ENCODE measurements at regions not wholly inside any gene's neighbourhood (a gene's known extent, or its start where the extent isn't known, plus 50 kb on each side); places are given as distances from the start of the nearest gene placed in this dataset.
"Not testable (repeated sequence)": the region's sequence is repeated elsewhere in the genome, so short reads cannot be mapped to it uniquely, and the experiment has no call there.

GRCh38 chr10:38448614-38449355 is 354.6 kb downstream of the ZNF37A start:
- H3K56ac ChIP-seq (replicated peaks; ENCODE audit: insufficient read length, low read depth, low read length); H4K5ac ChIP-seq (ENCODE audit: insufficient read length, low read depth, low read length); H2BK20ac ChIP-seq (ENCODE audit: low read length); H3K23ac ChIP-seq (ENCODE audit: insufficient read length); H2AK5ac ChIP-seq (ENCODE audit: low read depth, low read length); H2AFZ ChIP-seq (ENCODE audit: low read length); H2BK120ac ChIP-seq (replicated peaks; ENCODE audit: low read depth, low read length); H3K4me2 ChIP-seq (ENCODE audit: insufficient read depth in 1 of 2, low read depth in 2 of 2, low read length in 2 of 2); H4K20me1 ChIP-seq (replicated peaks in 1 of 2; ENCODE audit: control insufficient read depth in 1 of 2, insufficient read depth in 2 of 2, low read length in 2 of 2); DNase-seq (ENCODE audit: low read depth in 1 of 2, low spot score in 2 of 2); H2BK5ac ChIP-seq (ENCODE audit: low read depth, low read length); H3K4ac ChIP-seq (replicated peaks; ENCODE audit: insufficient read length, low read depth, low read length); H4K91ac ChIP-seq (replicated peaks; ENCODE audit: insufficient read length, low read length); H3K79me2 ChIP-seq (ENCODE audit: control insufficient read depth in 1 of 2, insufficient read depth in 2 of 2, low read length in 2 of 2); POLR2A ChIA-PET (ENCODE audit: partially characterized antibody); FAIRE-seq; H3K79me1 ChIP-seq (ENCODE audit: low read depth, low read length); H3K36me3 ChIP-seq (ENCODE audit: control insufficient read depth in 2 of 4, insufficient read depth in 4 of 4, low read length in 3 of 4); H3K27ac ChIP-seq (ENCODE audit: low read depth, low read length); H3K18ac ChIP-seq (ENCODE audit: extremely low read depth, low read length); H3K27me3 ChIP-seq (replicated peaks in 1 of 4; ENCODE audit: control insufficient read depth in 3 of 4, extremely low read depth in 1 of 4, insufficient read depth in 3 of 4, low read length in 3 of 4); H4K8ac ChIP-seq (ENCODE audit: extremely low read depth, insufficient read depth, low read length); H2BK12ac ChIP-seq (ENCODE audit: low read depth, low read length); H3K23me2 ChIP-seq (ENCODE audit: low read depth, low read length); H3K9ac ChIP-seq (replicated peaks in 1 of 4; ENCODE audit: extremely low read depth in 1 of 4, low read depth in 3 of 4, low read length in 3 of 4); H3K4me3 ChIP-seq (ENCODE audit: extremely low read depth in 1 of 4, insufficient read depth in 2 of 4, low read depth in 3 of 4, low read length in 4 of 4); CTCF ChIA-PET (ENCODE audit: partially characterized antibody); H2BK15ac ChIP-seq (ENCODE audit: low read length); H3K4me1 ChIP-seq (replicated peaks in 1 of 4; ENCODE audit: control insufficient read depth in 3 of 4, insufficient read depth in 4 of 4, low read length in 3 of 4); H3K14ac ChIP-seq (ENCODE audit: insufficient read length): not testable (repeated sequence)
- 87% methylated on average over 11 of the region's 22 CpGs; no CpG with 5 or more reads in 1 of the 2 experiments for WGBS, 2 experiments (ENCODE audit: extremely low coverage in 1 of 2, insufficient coverage in 1 of 2, insufficient read length in 1 of 2, insufficient replicate concordance in 2 of 2, low coverage in 1 of 2, low lambda C conversion rate in 2 of 2, missing lambda C conversion rate in 1 of 2)
- H3K9me3 ChIP-seq (ENCODE audit: insufficient read depth in 2 of 2, low read depth in 1 of 2, low read length in 1 of 2) = peaks cover 6 to 56% of the 10 kb centered on the region in 2 experiments; a peak in 3 of 4 replicates

- H3K79me1 ChIP-seq (ENCODE audit: low read depth, low read length); FAIRE-seq; H2BK5ac ChIP-seq (ENCODE audit: low read depth, low read length); H3K4ac ChIP-seq (replicated peaks; ENCODE audit: insufficient read length, low read depth, low read length); H3K14ac ChIP-seq (ENCODE audit: insufficient read length); H3K36me3 ChIP-seq (ENCODE audit: control insufficient read depth in 2 of 4, insufficient read depth in 4 of 4, low read length in 3 of 4); H2BK20ac ChIP-seq (ENCODE audit: low read length); H3K23ac ChIP-seq (ENCODE audit: insufficient read length); H4K8ac ChIP-seq (ENCODE audit: extremely low read depth, insufficient read depth, low read length); H4K5ac ChIP-seq (ENCODE audit: insufficient read length, low read depth, low read length); H2AK5ac ChIP-seq (ENCODE audit: low read depth, low read length); H3K56ac ChIP-seq (replicated peaks; ENCODE audit: insufficient read length, low read depth, low read length); H3K4me1 ChIP-seq (replicated peaks in 1 of 4; ENCODE audit: control insufficient read depth in 3 of 4, insufficient read depth in 4 of 4, low read length in 3 of 4); H3K18ac ChIP-seq (ENCODE audit: extremely low read depth, low read length); H3K27me3 ChIP-seq (replicated peaks in 1 of 4; ENCODE audit: control insufficient read depth in 3 of 4, extremely low read depth in 1 of 4, insufficient read depth in 3 of 4, low read length in 3 of 4); H4K20me1 ChIP-seq (replicated peaks in 1 of 2; ENCODE audit: control insufficient read depth in 1 of 2, insufficient read depth in 2 of 2, low read length in 2 of 2); H3K23me2 ChIP-seq (ENCODE audit: low read depth, low read length); H2BK15ac ChIP-seq (ENCODE audit: low read length); H3K79me2 ChIP-seq (ENCODE audit: control insufficient read depth in 1 of 2, insufficient read depth in 2 of 2, low read length in 2 of 2); H2BK120ac ChIP-seq (replicated peaks; ENCODE audit: low read depth, low read length); H3K9ac ChIP-seq (replicated peaks in 1 of 4; ENCODE audit: extremely low read depth in 1 of 4, low read depth in 3 of 4, low read length in 3 of 4); H4K91ac ChIP-seq (replicated peaks; ENCODE audit: insufficient read length, low read length); H3K4me3 ChIP-seq (ENCODE audit: extremely low read depth in 1 of 4, insufficient read depth in 2 of 4, low read depth in 3 of 4, low read length in 4 of 4); H2AFZ ChIP-seq (ENCODE audit: low read length); DNase-seq (ENCODE audit: low read depth in 1 of 2, low spot score in 2 of 2); H3K27ac ChIP-seq (ENCODE audit: low read depth, low read length); H2BK12ac ChIP-seq (ENCODE audit: low read depth, low read length); CTCF ChIA-PET (ENCODE audit: partially characterized antibody); POLR2A ChIA-PET (ENCODE audit: partially characterized antibody); H3K4me2 ChIP-seq (ENCODE audit: insufficient read depth in 1 of 2, low read depth in 2 of 2, low read length in 2 of 2): not testable (repeated sequence)
- H3K9me3 ChIP-seq (ENCODE audit: insufficient read depth in 2 of 2, low read depth in 1 of 2, low read length in 1 of 2) = peaks cover 6 to 62% of the 10 kb centered on the region in 2 experiments; a peak in 3 of 4 replicates
- 98% methylated on average over 9 of the region's 21 CpGs; no CpG with 5 or more reads in 1 of the 2 experiments for WGBS, 2 experiments (ENCODE audit: extremely low coverage in 1 of 2, insufficient coverage in 1 of 2, insufficient read length in 1 of 2, insufficient replicate concordance in 2 of 2, low coverage in 1 of 2, low lambda C conversion rate in 2 of 2, missing lambda C conversion rate in 1 of 2)
Measured at GRCh38 chr10:38449618-38450017, 355.5 kb downstream of the ZNF37A start.
